GM12891 (cell line): ENCODE measurements at regions not wholly inside any gene's neighbourhood (a gene's known extent, or its start where the extent isn't known, plus 50 kb on each side); places are given as distances from the start of the nearest gene placed in this dataset.

Experiments used
- DNase-seq: peaks from one replicate; pipeline ENCODE4 v3.0.0; 2011; ENCODE audit warnings: low spot score; ENCODE audit not compliant: insufficient read length
- FAIRE-seq: peaks from 2 replicates; lab custom pipeline; 2011; peaks lifted over from hg19 to GRCh38; lab: Jason Lieb, UNC
- PAX5 ChIP-seq: IDR thresholded peaks from 2 replicates; pipeline ENCODE4 v1.6.1; 2011; ENCODE audit warnings: low read length, moderate library complexity, mild to moderate bottlenecking; ENCODE audit not compliant: insufficient read depth, severe bottlenecking
- POLR2A ChIP-seq: IDR thresholded peaks from 2 replicates; pipeline ENCODE4 v1.6.1; 2011; ENCODE audit warnings: low read depth, low read length, control low read depth
- POLR2AphosphoS5 ChIP-seq: IDR thresholded peaks from 2 replicates; pipeline ENCODE4 v1.6.1; 2011; ENCODE audit warnings: low read depth, low read length, control low read depth
- POU2F2 ChIP-seq: IDR thresholded peaks from 2 replicates; pipeline ENCODE4 v1.6.1; 2011; ENCODE audit warnings: low read depth, mild to moderate bottlenecking, control low read depth, low read length, moderate library complexity
- SPI1 ChIP-seq: IDR thresholded peaks from 2 replicates; pipeline ENCODE4 v1.6.1; 2011; ENCODE audit warnings: low read depth, low read length, control low read depth
- TAF1 ChIP-seq: IDR thresholded peaks from 2 replicates; pipeline ENCODE4 v1.6.1; 2011; ENCODE audit warnings: low read depth, low read length, control low read depth

- no peak for TF ChIP-seq POLR2AphosphoS5
- no peak for TF ChIP-seq TAF1
- no peak for TF ChIP-seq SPI1
- TF ChIP-seq POU2F2 = no peak
- no peak for TF ChIP-seq POLR2A
- no peak for TF ChIP-seq PAX5
- FAIRE-seq = no peak
- no peak for DNase-seq
Measured at GRCh38 chr14:80146941-80147340, 64.4 kb downstream of the DIO2 start.

- DNase-seq = no peak
- TF ChIP-seq POU2F2 = no peak
- no peak for TF ChIP-seq POLR2A
- no peak for FAIRE-seq
Measured at GRCh38 chr14:80136358-80136757, 74.9 kb downstream of the DIO2 start.

DNA sequence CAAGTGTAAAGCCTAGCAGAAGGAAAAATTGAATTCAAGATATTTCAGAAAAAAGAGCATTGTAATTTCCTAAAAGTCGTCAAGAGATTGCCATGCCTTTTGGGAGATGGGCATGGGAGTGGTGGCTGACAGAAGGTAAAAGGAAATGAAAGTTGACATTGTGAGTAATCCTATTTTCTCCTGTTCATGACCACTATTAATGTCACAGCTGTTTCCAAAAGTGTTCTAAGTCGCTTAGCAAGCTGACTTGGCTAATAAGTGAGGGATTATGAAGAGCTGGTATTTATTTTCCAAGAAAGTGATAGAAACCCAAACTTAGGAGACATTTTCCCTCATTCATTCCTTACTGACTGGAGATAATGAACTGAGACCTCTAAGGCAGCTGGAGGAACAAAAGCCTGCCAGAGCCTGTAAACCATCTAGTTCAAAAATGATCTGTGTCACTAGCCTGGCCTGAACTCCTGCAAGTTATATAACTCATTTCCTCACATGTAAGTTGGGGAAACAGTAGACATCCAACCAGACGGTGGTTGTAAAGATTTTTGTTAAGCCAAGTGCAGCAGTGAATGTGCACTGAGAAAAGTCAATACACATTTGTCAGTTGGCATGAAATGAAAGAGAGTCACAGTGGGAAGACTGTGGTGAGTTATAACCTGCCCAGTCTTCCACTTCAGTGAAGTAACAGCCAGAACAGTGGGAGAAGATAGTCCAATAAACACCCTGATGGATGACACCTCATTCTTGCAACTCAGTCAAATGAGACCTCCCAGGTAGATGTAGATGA is 75.8 kb downstream of the DIO2 start:
- DNase-seq (no peak), FAIRE-seq (no peak)
- TF ChIP-seq POLR2AphosphoS5 = no peak
- no peak for TF ChIP-seq TAF1
- no peak for TF ChIP-seq SPI1
- TF ChIP-seq POU2F2 = no peak

GRCh38 chr14:80134321-80134720 is 77.0 kb downstream of the DIO2 start:
- TF ChIP-seq POLR2A (no peak), POU2F2 (no peak), SPI1 (no peak), POLR2AphosphoS5 (no peak), PAX5 (no peak), TAF1 (no peak)
- DNase-seq = no peak
- FAIRE-seq = no peak

- TF ChIP-seq POU2F2 = no peak
- no peak for TF ChIP-seq PAX5
- TF ChIP-seq POLR2AphosphoS5 = no peak
- no peak for DNase-seq
- no peak for FAIRE-seq
Measured at GRCh38 chr14:80133457-80133856, 77.8 kb downstream of the DIO2 start.

- TF ChIP-seq SPI1 (no peak), POLR2AphosphoS5 (no peak), TAF1 (no peak), POLR2A (no peak), POU2F2 (no peak), PAX5 (no peak)
- FAIRE-seq (no peak), DNase-seq (no peak)
Measured at GRCh38 chr14:80127466-80127865, 83.8 kb downstream of the DIO2 start.

GRCh38 chr14:80124794-80125193 is 86.5 kb downstream of the DIO2 start:
- TF ChIP-seq POLR2A (no peak), SPI1 (no peak), TAF1 (no peak)
- FAIRE-seq = no peak
- DNase-seq = no peak

GRCh38 chr14:80117876-80118275 is 93.4 kb downstream of the DIO2 start:
- DNase-seq (no peak), FAIRE-seq (no peak)
- TF ChIP-seq TAF1 (no peak), SPI1 (no peak), PAX5 (no peak), POU2F2 (no peak), POLR2A (no peak), POLR2AphosphoS5 (no peak)

DNA sequence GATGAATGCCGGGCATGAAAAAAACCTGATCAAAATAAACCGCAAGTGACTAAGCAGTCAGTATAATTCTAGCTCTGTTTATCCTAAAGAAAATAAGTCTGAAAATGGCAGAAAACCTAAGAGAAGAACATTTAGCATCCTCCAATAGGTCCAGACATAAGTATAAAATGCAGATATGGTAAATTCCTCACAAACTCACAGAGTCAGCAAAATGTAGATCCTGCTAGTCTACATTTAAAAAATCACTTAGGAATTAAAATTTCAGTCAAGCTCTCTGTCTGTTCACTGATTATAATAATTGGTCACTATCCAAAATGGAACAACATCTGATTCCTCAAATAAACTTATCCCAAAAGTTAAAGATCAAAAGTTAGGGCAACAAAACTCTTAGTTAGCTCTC is 95.1 kb downstream of the DIO2 start:
- DNase-seq (no peak), FAIRE-seq (no peak)
- TF ChIP-seq POLR2A = no peak
- TF ChIP-seq PAX5 = no peak
- TF ChIP-seq SPI1 = no peak
- no peak for TF ChIP-seq POLR2AphosphoS5
- TF ChIP-seq POU2F2 = no peak
- TF ChIP-seq TAF1 = no peak

DNA sequence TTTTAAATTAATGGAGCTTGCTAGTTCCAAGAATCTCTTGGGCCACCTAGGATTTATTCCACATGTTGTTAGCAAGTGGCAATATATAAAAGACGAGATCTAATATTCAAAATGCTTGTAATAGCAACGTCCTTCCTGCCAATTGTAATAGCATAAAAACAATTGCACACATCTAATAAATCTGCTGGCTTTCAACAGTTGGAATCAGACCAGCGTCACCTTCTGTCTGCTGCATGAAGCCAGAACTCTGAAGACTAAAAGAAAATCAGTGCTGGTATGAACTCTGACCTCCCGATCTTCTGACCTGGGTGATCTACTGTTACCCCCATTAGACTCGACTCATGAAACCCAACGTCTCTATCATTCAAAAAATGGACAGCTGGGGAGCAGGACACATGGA is 100.6 kb downstream of the DIO2 start:
- TF ChIP-seq POU2F2 = no peak
- no peak for TF ChIP-seq PAX5
- no peak for TF ChIP-seq POLR2A
- TF ChIP-seq POLR2AphosphoS5 = no peak
- no peak for TF ChIP-seq TAF1
- TF ChIP-seq SPI1 = no peak
- DNase-seq (no peak), FAIRE-seq (no peak)
